Activated CD8-positive, alpha-beta T cell treated with anti-CD3 and anti-CD28 coated beads, Interleukin-2, amount 10 ng/mL, durations not matched to agents 7 days and 5 days (primary cell): ENCODE measurements at regions not wholly inside any gene's neighbourhood (a gene's known extent, or its start where the extent isn't known, plus 50 kb on each side); places are given as distances from the start of the nearest gene placed in this dataset.

Experiments used
- ATAC-seq: fragments of 150-1000 bp; cut with Tn5 transposase; one replicate; pipeline ENCODE4 v1.10.0; 2021; ENCODE audit warnings: moderate library complexity
- CTCF ChIA-PET: fragments of 350-600 bp; sonication (Branson Sonifier 250); formaldehyde crosslinking; loops from one replicate; lab custom pipeline; 2021; ENCODE audit warnings: antibody characterized with exemption; lab: Charles Lee
- POLR2A ChIA-PET: fragments of 350-600 bp; sonication (Branson Sonifier 250); formaldehyde crosslinking; loops from one replicate; lab custom pipeline; 2021; ENCODE audit warnings: antibody characterized with exemption; lab: Charles Lee
- DNase-seq: peaks from one replicate; pipeline ENCODE4 v3.0.0-alpha.2; 2020
- H3K27ac Mint-ChIP-seq: one replicate; pipeline ENCODE4 v1.8.0; 2021; ENCODE audit warnings: mild to moderate bottlenecking, mixed read lengths
- H3K27me3 Mint-ChIP-seq: one replicate; pipeline ENCODE4 v1.8.0; 2021; ENCODE audit warnings: low read depth, mixed read lengths
- H3K36me3 Mint-ChIP-seq: one replicate; pipeline ENCODE4 v1.8.0; 2021; ENCODE audit warnings: low read depth, mixed read lengths
- H3K4me1 Mint-ChIP-seq: one replicate; pipeline ENCODE4 v1.8.0; 2021; ENCODE audit warnings: low read depth, mixed read lengths
- H3K4me3 Mint-ChIP-seq: one replicate; pipeline ENCODE4 v1.8.0; 2021; ENCODE audit warnings: mild to moderate bottlenecking, mixed read lengths
- H3K9me3 Mint-ChIP-seq: one replicate; pipeline ENCODE4 v1.8.0; 2022; ENCODE audit warnings: mixed read lengths; ENCODE audit not compliant: insufficient read depth

- Mint-ChIP-seq H3K4me3 (no peak overlapping the region), H3K27me3 (peaks cover 4% of the 10 kb centered on the region), H3K9me3 (no peaks in the 10 kb centered on the region), H3K4me1 (peaks cover 34% of the 10 kb centered on the region), H3K36me3 (no peaks in the 10 kb centered on the region), H3K27ac (no peak overlapping the region)
- peak; percentile 88 for DNase-seq
- ATAC-seq, result peak; percentile 99
- CTCF ChIA-PET, result interaction anchor here (0.6 to 4.6 kb wide), 72 partner anchors 8 to 767 kb away, joined by 3 to 63 read pairs (median 4); partner anchors contain the start of gene SFMBT2
- POLR2A ChIA-PET, result interaction anchor here (0.6 kb wide), 1 partner anchor 25 kb away, joined by 4 read pairs; no protein-coding TSS in a partner anchor
These were observed 340.3 kb upstream of the PRKCQ start for GRCh38 chr10:6920072-6921019.

GRCh38 chr10:6919077-6919476, 339.0 kb upstream of the PRKCQ start:
- Mint-ChIP-seq H3K27ac (no peak overlapping the region), H3K4me3 (no peak overlapping the region), H3K9me3 (no peaks in the 10 kb centered on the region), H3K36me3 (no peaks in the 10 kb centered on the region), H3K4me1 (peaks cover 25% of the 10 kb centered on the region), H3K27me3 (peaks cover 4% of the 10 kb centered on the region)
- ChIA-PET CTCF (interaction anchor here (0.6 to 4.6 kb wide), 40 partner anchors 9 to 768 kb away, joined by 3 to 63 read pairs (median 5); partner anchors contain the start of gene SFMBT2), POLR2A (interaction anchor here (0.6 kb wide), 1 partner anchor 766 kb away, joined by 3 read pairs; no protein-coding TSS in a partner anchor)
- DNase-seq, result no peak
- ATAC-seq, result no peak

GRCh38 chr10:6918305-6918704, 338.2 kb upstream of the PRKCQ start:
- POLR2A ChIA-PET, result interaction anchor here (0.5 to 0.6 kb wide), 3 partner anchors 396 to 767 kb away, joined by 3 read pairs; no protein-coding TSS in a partner anchor
- DNase-seq (peak; percentile 84), ATAC-seq (peak; percentile 40)
- CTCF ChIA-PET, result interaction anchor here (0.6 to 4.6 kb wide), 37 partner anchors 9 to 607 kb away, joined by 3 to 63 read pairs (median 4); partner anchors contain the start of gene SFMBT2
- Mint-ChIP-seq H3K36me3 (no peaks in the 10 kb centered on the region), H3K9me3 (no peaks in the 10 kb centered on the region), H3K27ac (peak overlapping the region; percentile 8), H3K27me3 (peaks cover 4% of the 10 kb centered on the region), H3K4me3 (no peak overlapping the region), H3K4me1 (peaks cover 22% of the 10 kb centered on the region)

- H3K27me3 Mint-ChIP-seq, result peaks cover 4% of the 10 kb centered on the region
- H3K9me3 Mint-ChIP-seq, result no peaks in the 10 kb centered on the region
- no peak for ATAC-seq
- H3K36me3 Mint-ChIP-seq, result no peaks in the 10 kb centered on the region
- DNase-seq, result no peak
- ChIA-PET CTCF (interaction anchor here (1.4 to 3.7 kb wide), 4 partner anchors 10 to 499 kb away, joined by 3 to 63 read pairs (median 8); partner anchors contain the start of gene SFMBT2), POLR2A (no interaction called here)
- no peak overlapping the region for H3K4me3 Mint-ChIP-seq
- H3K27ac Mint-ChIP-seq, result no peak overlapping the region
- H3K4me1 Mint-ChIP-seq, result peaks cover 22% of the 10 kb centered on the region
These were observed 337.0 kb upstream of the PRKCQ start for GRCh38 chr10:6917125-6917524.

- POLR2A ChIA-PET, result no interaction called here
- H3K27ac Mint-ChIP-seq, result no peak overlapping the region
- H3K4me3 Mint-ChIP-seq, result no peak overlapping the region
- DNase-seq (no peak), ATAC-seq (no peak)
- no peaks in the 10 kb centered on the region for H3K9me3 Mint-ChIP-seq
- CTCF ChIA-PET, result interaction anchor here (0.9 to 2.3 kb wide), 5 partner anchors 10 to 500 kb away, joined by 3 to 12 read pairs (median 4); no protein-coding TSS in a partner anchor
- H3K27me3 Mint-ChIP-seq, result peaks cover 3% of the 10 kb centered on the region
- peaks cover 22% of the 10 kb centered on the region for H3K4me1 Mint-ChIP-seq
- no peaks in the 10 kb centered on the region for H3K36me3 Mint-ChIP-seq
These were observed 336.5 kb upstream of the PRKCQ start for GRCh38 chr10:6916601-6917000.

- CTCF ChIA-PET, result interaction anchor here (0.9 to 2.3 kb wide), 3 partner anchors 207 to 250 kb away, joined by 3 to 12 read pairs (median 5); no protein-coding TSS in a partner anchor
- H3K27me3 Mint-ChIP-seq, result peaks cover 3% of the 10 kb centered on the region
- DNase-seq (no peak), ATAC-seq (no peak)
- POLR2A ChIA-PET, result interaction anchor here (0.7 kb wide), 1 partner anchor 188 kb away, joined by 3 read pairs; no protein-coding TSS in a partner anchor
- H3K27ac Mint-ChIP-seq, result no peak overlapping the region
- no peak overlapping the region for H3K4me3 Mint-ChIP-seq
- peaks cover 18% of the 10 kb centered on the region for H3K4me1 Mint-ChIP-seq
- no peaks in the 10 kb centered on the region for H3K36me3 Mint-ChIP-seq
- H3K9me3 Mint-ChIP-seq, result no peaks in the 10 kb centered on the region
These were observed 335.2 kb upstream of the PRKCQ start for GRCh38 chr10:6915307-6915706.

- H3K9me3 Mint-ChIP-seq, result peaks cover 5% of the 10 kb centered on the region
- H3K27me3 Mint-ChIP-seq, result peaks cover 3% of the 10 kb centered on the region
- DNase-seq (no peak), ATAC-seq (no peak)
- peaks cover 7% of the 10 kb centered on the region for H3K4me1 Mint-ChIP-seq
- POLR2A ChIA-PET, result no interaction called here
- H3K4me3 Mint-ChIP-seq, result no peak overlapping the region
- CTCF ChIA-PET, result no interaction called here
- H3K36me3 Mint-ChIP-seq, result no peaks in the 10 kb centered on the region
- H3K27ac Mint-ChIP-seq, result no peak overlapping the region
These were observed 332.9 kb upstream of the PRKCQ start for GRCh38 chr10:6912929-6913328.

GRCh38 chr10:6912424-6912823, 332.3 kb upstream of the PRKCQ start:
- ChIA-PET CTCF (no interaction called here), POLR2A (no interaction called here)
- no peak for ATAC-seq
- peaks cover 3% of the 10 kb centered on the region for H3K27me3 Mint-ChIP-seq
- DNase-seq, result no peak
- H3K9me3 Mint-ChIP-seq, result peaks cover 5% of the 10 kb centered on the region
- no peak overlapping the region for H3K4me3 Mint-ChIP-seq
- no peaks in the 10 kb centered on the region for H3K36me3 Mint-ChIP-seq
- no peak overlapping the region for H3K27ac Mint-ChIP-seq
- peaks cover 7% of the 10 kb centered on the region for H3K4me1 Mint-ChIP-seq

GRCh38 chr10:6912021-6912420, 331.9 kb upstream of the PRKCQ start:
- DNase-seq (no peak), ATAC-seq (no peak)
- Mint-ChIP-seq H3K27me3 (peaks cover 2% of the 10 kb centered on the region), H3K9me3 (peaks cover 5% of the 10 kb centered on the region), H3K4me1 (peaks cover 7% of the 10 kb centered on the region), H3K27ac (no peak overlapping the region), H3K4me3 (no peak overlapping the region), H3K36me3 (no peaks in the 10 kb centered on the region)
- ChIA-PET POLR2A (no interaction called here), CTCF (no interaction called here)

- H3K27me3 Mint-ChIP-seq, result peaks cover 4% of the 10 kb centered on the region
- ChIA-PET POLR2A (no interaction called here), CTCF (interaction anchor here (0.7 to 0.9 kb wide), 2 partner anchors 137 to 507 kb away, joined by 3 read pairs; no protein-coding TSS in a partner anchor)
- no peak for ATAC-seq
- H3K36me3 Mint-ChIP-seq, result no peaks in the 10 kb centered on the region
- no peak overlapping the region for H3K27ac Mint-ChIP-seq
- no peak for DNase-seq
- H3K4me3 Mint-ChIP-seq, result no peak overlapping the region
- H3K9me3 Mint-ChIP-seq, result peaks cover 5% of the 10 kb centered on the region
- H3K4me1 Mint-ChIP-seq, result no peaks in the 10 kb centered on the region
These were observed 330.0 kb upstream of the PRKCQ start for GRCh38 chr10:6909905-6910560.

- peaks cover 6% of the 10 kb centered on the region for H3K27me3 Mint-ChIP-seq
- no peaks in the 10 kb centered on the region for H3K4me1 Mint-ChIP-seq
- DNase-seq (no peak), ATAC-seq (no peak)
- no peak overlapping the region for H3K4me3 Mint-ChIP-seq
- POLR2A ChIA-PET, result no interaction called here
- CTCF ChIA-PET, result no interaction called here
- H3K9me3 Mint-ChIP-seq, result peaks cover 5% of the 10 kb centered on the region
- no peaks in the 10 kb centered on the region for H3K36me3 Mint-ChIP-seq
- H3K27ac Mint-ChIP-seq, result no peak overlapping the region
These were observed 327.9 kb upstream of the PRKCQ start for GRCh38 chr10:6907877-6908530.
